Thyroid gland (tissue), 4 donors: ENCODE measurements at regions not wholly inside any gene's neighbourhood (a gene's known extent, or its start where the extent isn't known, plus 50 kb on each side); places are given as distances from the start of the nearest gene placed in this dataset.

ENCODE experiments used
- DNase-seq, 2 donors: peaks; one replicate each; pipeline ENCODE4 v3.0.0-alpha.2; 2019
- H3K27ac ChIP-seq, 3 donors: fragments of 200-600 bp; sonication (generic); 1 replicate in 2 of 3; 2 replicates in 1 of 3; pipeline ENCODE4 v1.5.1; 2016 to 2019; ENCODE audit warnings: mild to moderate bottlenecking in 1 of 3, moderate library complexity in 1 of 3
- H3K27me3 ChIP-seq: fragments of 200-600 bp; sonication (generic); one replicate; pipeline ENCODE4 v1.5.1; 2019
- H3K36me3 ChIP-seq, 2 donors: fragments of 200-600 bp; sonication (generic); one replicate each; pipeline ENCODE4 v1.5.1; 2016 to 2019
- H3K4me1 ChIP-seq, 2 donors: fragments of 200-600 bp; sonication (generic); one replicate each; pipeline ENCODE4 v1.5.1; 2017 to 2019
- H3K4me3 ChIP-seq, 3 donors: fragments of 200-600 bp; sonication (generic); replicated peaks in 1 of 3; 1 replicate in 2 of 3; 2 replicates in 1 of 3; pipeline ENCODE4 v1.5.1; 2016; ENCODE audit warnings: mild to moderate bottlenecking in 1 of 3
- H3K9me3 ChIP-seq: fragments of 200-600 bp; sonication (generic); one replicate; pipeline ENCODE4 v1.5.1; 2017
- POLR2A ChIP-seq, 2 donors: fragments of 450-650 bp; IDR thresholded peaks; one replicate each; pipeline ENCODE4 v1.6.1; 2017; ENCODE audit warnings: antibody characterized with exemption in 2 of 2, mild to moderate bottlenecking in 2 of 2, moderate library complexity in 1 of 2
- WGBS, 2 donors: methylation state at CpG; one replicate each; pipeline ENCODE4 v1.1.5; 2017; 5-methylcytosine and 5-hydroxymethylcytosine counted together
- intact Hi-C: fragments of 100-400 bp; cut with DNase I; formaldehyde crosslinking; loops from one replicate; pipeline ENCODE4 v1.15.1; 2023
- TF ChIP-seq, protein P1 (sequence below), 6 experiments: fragments of 200-600 bp in 3 of 6; fragments of 450-650 bp in 3 of 6; sonication (generic) in 3 of 6; IDR thresholded peaks; one replicate each; pipeline ENCODE4 v1.5.1; 2016 to 2019; ENCODE audit warnings: antibody characterized with exemption in 6 of 6, mild to moderate bottlenecking in 2 of 6, inconsistent platforms in 1 of 6, moderate library complexity in 1 of 6

DNA sequence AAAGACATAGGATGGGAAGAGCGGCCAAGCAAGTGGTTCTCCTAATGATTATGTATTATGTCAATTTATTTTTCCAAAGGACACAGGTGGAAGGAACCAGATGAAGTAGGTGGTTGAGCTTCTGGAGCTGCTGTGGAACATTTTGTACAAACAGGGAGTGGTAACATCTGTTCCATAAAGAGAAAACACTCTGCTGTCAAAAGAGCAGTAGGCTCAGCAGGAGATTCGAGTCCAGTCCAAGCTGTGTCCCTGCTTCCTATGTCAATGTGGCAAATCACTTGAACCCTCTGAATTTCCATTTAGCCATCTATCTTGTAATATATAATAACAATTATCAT, 448.0 kb upstream of the ANKRD30A start:
- Histone ChIP-seq H3K4me3 (no peak overlapping the region), H3K27ac (no peak overlapping the region), H3K27me3 (no peaks in the 10 kb centered on the region), H3K4me1 (no peaks in the 10 kb centered on the region), H3K9me3 (no peaks in the 10 kb centered on the region), H3K36me3 (no peaks in the 10 kb centered on the region)
- no peak for DNase-seq
- 90 to 97% methylated on average over 2 of the region's 2 CpGs for WGBS, 2 donors
- TF ChIP-seq POLR2A (IDR thresholded peaks at IDR 0.05), result no peak
- intact Hi-C loops, result no loop called here

GRCh38 chr10:36676756-36677430, 448.5 kb upstream of the ANKRD30A start:
- intact Hi-C loops, result no loop called here
- Histone ChIP-seq H3K9me3 (no peaks in the 10 kb centered on the region), H3K4me1 (peaks cover 0 to under 1% of the 10 kb centered on the region in 2 donors), H3K36me3 (no peaks in the 10 kb centered on the region), H3K4me3 (no peak overlapping the region), H3K27ac (no peak overlapping the region), H3K27me3 (no peaks in the 10 kb centered on the region)
- TF ChIP-seq POLR2A (IDR thresholded peaks at IDR 0.05), result no peak
- TF ChIP-seq, protein P1, sequence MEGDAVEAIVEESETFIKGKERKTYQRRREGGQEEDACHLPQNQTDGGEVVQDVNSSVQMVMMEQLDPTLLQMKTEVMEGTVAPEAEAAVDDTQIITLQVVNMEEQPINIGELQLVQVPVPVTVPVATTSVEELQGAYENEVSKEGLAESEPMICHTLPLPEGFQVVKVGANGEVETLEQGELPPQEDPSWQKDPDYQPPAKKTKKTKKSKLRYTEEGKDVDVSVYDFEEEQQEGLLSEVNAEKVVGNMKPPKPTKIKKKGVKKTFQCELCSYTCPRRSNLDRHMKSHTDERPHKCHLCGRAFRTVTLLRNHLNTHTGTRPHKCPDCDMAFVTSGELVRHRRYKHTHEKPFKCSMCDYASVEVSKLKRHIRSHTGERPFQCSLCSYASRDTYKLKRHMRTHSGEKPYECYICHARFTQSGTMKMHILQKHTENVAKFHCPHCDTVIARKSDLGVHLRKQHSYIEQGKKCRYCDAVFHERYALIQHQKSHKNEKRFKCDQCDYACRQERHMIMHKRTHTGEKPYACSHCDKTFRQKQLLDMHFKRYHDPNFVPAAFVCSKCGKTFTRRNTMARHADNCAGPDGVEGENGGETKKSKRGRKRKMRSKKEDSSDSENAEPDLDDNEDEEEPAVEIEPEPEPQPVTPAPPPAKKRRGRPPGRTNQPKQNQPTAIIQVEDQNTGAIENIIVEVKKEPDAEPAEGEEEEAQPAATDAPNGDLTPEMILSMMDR (IDR thresholded peaks at IDR 0.05), result no peak
- WGBS, 2 donors, result 84 to 87% methylated on average over 6 of the region's 6 CpGs
- DNase-seq, result no peak

GRCh38 chr10:36676321-36676720, 449.1 kb upstream of the ANKRD30A start:
- no peak overlapping the region for H3K27ac ChIP-seq
- intact Hi-C loops, result no loop called here
- no peak overlapping the region for H3K4me3 ChIP-seq
- peaks cover 3 to 7% of the 10 kb centered on the region in 2 donors for H3K4me1 ChIP-seq
- H3K9me3 ChIP-seq, result no peaks in the 10 kb centered on the region
- DNase-seq, result no peak
- 79 to 88% methylated on average over 1 of the region's 1 CpG for WGBS, 2 donors
- TF ChIP-seq POLR2A (IDR thresholded peaks at IDR 0.05), result no peak
- TF ChIP-seq, protein P1 (IDR thresholded peaks at IDR 0.05), result no peak
- no peaks in the 10 kb centered on the region for H3K27me3 ChIP-seq
- no peaks in the 10 kb centered on the region for H3K36me3 ChIP-seq

DNA sequence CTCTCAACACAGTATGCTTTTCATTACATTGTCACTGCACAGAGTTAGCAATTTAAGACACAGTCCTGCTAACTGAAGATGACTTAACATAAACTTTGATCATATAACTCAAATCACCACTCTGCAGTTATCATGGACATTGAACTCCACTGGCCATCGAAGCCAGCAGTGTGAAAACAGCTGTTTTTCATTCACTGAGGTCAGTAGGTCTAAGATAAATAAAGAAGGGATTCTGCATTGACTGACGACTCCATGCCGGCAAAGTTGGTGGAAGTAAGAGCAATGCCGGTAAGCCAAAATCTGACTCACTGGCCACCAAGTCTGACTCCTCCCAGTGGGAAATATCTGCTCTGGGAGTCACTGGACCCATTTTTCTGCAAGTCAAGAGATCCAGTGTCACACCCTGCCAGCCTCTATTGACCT, 449.9 kb upstream of the ANKRD30A start:
- no peaks in the 10 kb centered on the region for H3K27me3 ChIP-seq
- peaks cover 11 to 15% of the 10 kb centered on the region in 2 donors for H3K4me1 ChIP-seq
- H3K36me3 ChIP-seq, result no peaks in the 10 kb centered on the region
- intact Hi-C loops, result no loop called here
- H3K27ac ChIP-seq, result no peak overlapping the region
- WGBS, 2 donors, result 69 to 77% methylated on average over 4 of the region's 4 CpGs
- no peak overlapping the region for H3K4me3 ChIP-seq
- TF ChIP-seq POLR2A (IDR thresholded peaks at IDR 0.05), result no peak
- TF ChIP-seq, protein P1 (IDR thresholded peaks at IDR 0.05), result no peak
- DNase-seq, result no peak
- H3K9me3 ChIP-seq, result no peaks in the 10 kb centered on the region

DNA sequence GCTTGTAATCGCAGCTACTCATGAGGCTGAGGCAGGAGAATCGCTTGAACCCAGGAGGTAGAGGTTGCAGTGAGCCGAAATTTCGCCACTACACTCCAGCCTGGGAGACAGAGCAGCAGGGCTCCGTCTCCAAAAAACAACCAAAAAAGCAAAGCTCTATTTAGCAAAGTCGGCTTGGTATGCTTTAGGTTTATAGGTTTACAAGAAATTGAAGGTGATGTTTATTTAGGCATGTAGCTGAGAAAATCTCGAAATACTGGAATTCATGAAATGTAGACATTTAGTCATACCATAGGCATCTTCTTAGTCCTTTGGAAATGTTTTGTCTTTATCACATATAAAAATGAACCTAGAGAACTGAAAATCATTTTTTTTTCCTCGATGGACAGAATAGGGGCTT, 453.8 kb upstream of the ANKRD30A start:
- Histone ChIP-seq H3K27me3 (no peaks in the 10 kb centered on the region), H3K9me3 (no peaks in the 10 kb centered on the region), H3K27ac (peak overlapping the region in 1 of 3 donors; percentile 78), H3K4me3 (no peak overlapping the region), H3K4me1 (peaks cover 19 to 20% of the 10 kb centered on the region in 2 donors), H3K36me3 (no peaks in the 10 kb centered on the region)
- DNase-seq, result no peak
- 88 to 89% methylated on average over 8 of the region's 8 CpGs for WGBS, 2 donors
- TF ChIP-seq, protein P1 (IDR thresholded peaks at IDR 0.05), result no peak
- no peak for TF ChIP-seq POLR2A (IDR thresholded peaks at IDR 0.05)
- intact Hi-C loops, result no loop called here
